ENCODE measurements at regions not wholly inside any gene's neighbourhood (a gene's known extent, or its start where the extent isn't known, plus 50 kb on each side); places are given as distances from the start of the nearest gene placed in this dataset.

GRCh38 chr2:18427762-18428161, 132.7 kb downstream of the RDH14 start:
- DNase-seq, result no peak
- no peaks in the 10 kb centered on the region for H3K9me3 Mint-ChIP-seq (ENCODE audit: insufficient read depth)
- Histone ChIP-seq H3K79me2 (ENCODE audit: control insufficient read depth, insufficient read depth, low read length) (no peaks in the 10 kb centered on the region), H2AFZ (ENCODE audit: insufficient read depth, low read depth, low read length, poor library complexity, severe bottlenecking) (no peak overlapping the region), H3K4me2 (replicated peaks; ENCODE audit: low read depth, low read length, poor library complexity, severe bottlenecking) (no peak overlapping the region), H3K27ac (ENCODE audit: low read length in 2 of 2) (no peak overlapping the region), H3K27me3 (replicated peaks in 1 of 4; ENCODE audit: control extremely low read depth in 1 of 4, control insufficient read depth in 3 of 4, insufficient read depth in 4 of 4, low read length in 3 of 4) (peaks cover 0 to 5% (median 0%) of the 10 kb centered on the region in 4 experiments), H4K20me1 (ENCODE audit: control insufficient read depth, insufficient read depth, low read length, poor library complexity, severe bottlenecking) (no peaks in the 10 kb centered on the region), H3K4me3 (ENCODE audit: control extremely low read depth in 1 of 5, extremely low read depth in 1 of 5, insufficient read depth in 1 of 5, low read depth in 2 of 5, low read length in 4 of 5) (no peak overlapping the region), H3K36me3 (replicated peaks in 1 of 2; ENCODE audit: control extremely low read depth in 1 of 2, control insufficient read depth in 1 of 2, extremely low read depth in 1 of 2, insufficient read depth in 2 of 2, low read length in 1 of 2) (no peaks in the 10 kb centered on the region), H3K4me1 (ENCODE audit: control insufficient read depth in 2 of 2, insufficient read depth in 2 of 2, low read length in 2 of 2) (no peaks in the 10 kb centered on the region), H3K9me3 (ENCODE audit: control extremely low read depth in 1 of 3, control insufficient read depth in 2 of 3, insufficient read depth in 1 of 3, low read length in 2 of 3) (no peaks in the 10 kb centered on the region), H3K9ac (ENCODE audit: low read length) (no peak overlapping the region)
- no peak for ATAC-seq (ENCODE audit: low read depth)
- CTCF ChIA-PET, result no interaction called here
- peaks cover 12% of the 10 kb centered on the region for H3K27me3 Mint-ChIP-seq
- TF ChIP-seq CTCF (IDR thresholded peaks at IDR 0.05) (no peak), EZH2 (IDR thresholded peaks at IDR 0.05; ENCODE audit: borderline replicate concordance, insufficient read depth, low read depth, low read length, poor library complexity, severe bottlenecking) (no peak)
- no peak overlapping the region for H3K27ac Mint-ChIP-seq
- POLR2A ChIA-PET, result no interaction called here
- intact Hi-C loops (cut with micrococcal nuclease), result no loop called here
- H3K4me3 Mint-ChIP-seq, result no peak overlapping the region
- H3K4me1 Mint-ChIP-seq, result no peaks in the 10 kb centered on the region

GRCh38 chr2:18426174-18426573, 134.3 kb downstream of the RDH14 start:
- H3K4me2 ChIP-seq (replicated peaks; ENCODE audit: low read depth, low read length, poor library complexity, severe bottlenecking), result no peak overlapping the region
- no peaks in the 10 kb centered on the region for H3K4me1 Mint-ChIP-seq
- DNase-seq, result no peak
- no peak for ATAC-seq (ENCODE audit: low read depth)
- H4K20me1 ChIP-seq (ENCODE audit: control insufficient read depth, insufficient read depth, low read length, poor library complexity, severe bottlenecking), result no peaks in the 10 kb centered on the region
- H3K4me3 ChIP-seq (ENCODE audit: control extremely low read depth in 1 of 5, extremely low read depth in 1 of 5, insufficient read depth in 1 of 5, low read depth in 2 of 5, low read length in 4 of 5), result no peak overlapping the region
- no peak overlapping the region for H3K27ac ChIP-seq (ENCODE audit: low read length in 2 of 2)
- H3K9ac ChIP-seq (ENCODE audit: low read length), result no peak overlapping the region
- H2AFZ ChIP-seq (ENCODE audit: insufficient read depth, low read depth, low read length, poor library complexity, severe bottlenecking), result no peak overlapping the region
- H3K9me3 ChIP-seq (ENCODE audit: control extremely low read depth in 1 of 3, control insufficient read depth in 2 of 3, insufficient read depth in 1 of 3, low read length in 2 of 3), result no peaks in the 10 kb centered on the region
- intact Hi-C loops (cut with micrococcal nuclease), result no loop called here
- TF ChIP-seq EZH2 (IDR thresholded peaks at IDR 0.05; ENCODE audit: borderline replicate concordance, insufficient read depth, low read depth, low read length, poor library complexity, severe bottlenecking) (no peak), CTCF (IDR thresholded peaks at IDR 0.05) (no peak)
- H3K27me3 Mint-ChIP-seq, result peaks cover 14% of the 10 kb centered on the region
- H3K27me3 ChIP-seq (replicated peaks in 1 of 4; ENCODE audit: control extremely low read depth in 1 of 4, control insufficient read depth in 3 of 4, insufficient read depth in 4 of 4, low read length in 3 of 4), result peaks cover 0 to 5% (median 0%) of the 10 kb centered on the region in 4 experiments
- POLR2A ChIA-PET, result no interaction called here
- H3K9me3 Mint-ChIP-seq (ENCODE audit: insufficient read depth), result no peaks in the 10 kb centered on the region
- no peak overlapping the region for H3K27ac Mint-ChIP-seq
- CTCF ChIA-PET, result no interaction called here
- no peaks in the 10 kb centered on the region for H3K36me3 ChIP-seq (replicated peaks in 1 of 2; ENCODE audit: control extremely low read depth in 1 of 2, control insufficient read depth in 1 of 2, extremely low read depth in 1 of 2, insufficient read depth in 2 of 2, low read length in 1 of 2)
- H3K4me3 Mint-ChIP-seq, result no peak overlapping the region
- H3K4me1 ChIP-seq (ENCODE audit: control insufficient read depth in 2 of 2, insufficient read depth in 2 of 2, low read length in 2 of 2), result no peaks in the 10 kb centered on the region
- no CpG with 5 or more reads among the region's 1 CpG for WGBS (ENCODE audit: insufficient coverage)
- H3K79me2 ChIP-seq (ENCODE audit: control insufficient read depth, insufficient read depth, low read length), result no peaks in the 10 kb centered on the region

All from B cell (primary cell).